Hepatocyte (in vitro differentiated cells): ENCODE measurements at regions not wholly inside any gene's neighbourhood (a gene's known extent, or its start where the extent isn't known, plus 50 kb on each side); places are given as distances from the start of the nearest gene placed in this dataset.

Experiments used
- DNase-seq: peaks from one replicate; pipeline ENCODE4 v3.0.0-alpha.2; 2016; ENCODE audit warnings: low spot score
- H2AFZ ChIP-seq: fragments of 200-600 bp; sonication (generic); 2 replicates; pipeline ENCODE4 v1.6.0; 2016; ENCODE audit warnings: antibody characterized with exemption, mild to moderate bottlenecking
- H3K27ac ChIP-seq: fragments of 200-600 bp; sonication (generic); 2 replicates; pipeline ENCODE4 v1.5.1; 2016; ENCODE audit warnings: mild to moderate bottlenecking
- H3K27me3 ChIP-seq: fragments of 200-600 bp; sonication (generic); 2 replicates; pipeline ENCODE4 v1.6.1; 2016
- H3K36me3 ChIP-seq: fragments of 200-600 bp; sonication (generic); replicated peaks from 2 replicates; pipeline ENCODE4 v1.5.1; 2016; ENCODE audit warnings: low read depth; ENCODE audit not compliant: insufficient read depth
- H3K4me1 ChIP-seq: fragments of 200-600 bp; sonication (generic); 2 replicates; pipeline ENCODE4 v1.5.1; 2016; ENCODE audit warnings: mild to moderate bottlenecking, moderate library complexity; ENCODE audit not compliant: insufficient read depth
- H3K4me2 ChIP-seq: fragments of 200-600 bp; sonication (generic); 2 replicates; pipeline ENCODE4 v1.6.0; 2016
- H3K4me3 ChIP-seq: fragments of 200-600 bp; sonication (generic); 2 replicates; pipeline ENCODE4 v1.5.1; 2016; ENCODE audit warnings: mild to moderate bottlenecking
- H3K79me2 ChIP-seq: fragments of 200-600 bp; sonication (generic); 2 replicates; pipeline ENCODE4 v1.6.0; 2017; ENCODE audit warnings: mild to moderate bottlenecking
- H3K9me2 ChIP-seq: fragments of 200-600 bp; sonication (generic); replicated peaks from 2 replicates; pipeline ENCODE4 v1.6.0; 2017; ENCODE audit warnings: mild to moderate bottlenecking; ENCODE audit not compliant: insufficient read depth
- H3K9me3 ChIP-seq: fragments of 200-600 bp; sonication (generic); 2 replicates; pipeline ENCODE4 v1.5.1; 2016; ENCODE audit warnings: low read depth, mild to moderate bottlenecking
- H4K20me1 ChIP-seq: fragments of 200-600 bp; sonication (generic); 2 replicates; pipeline ENCODE4 v1.6.0; 2016; ENCODE audit warnings: mild to moderate bottlenecking; ENCODE audit not compliant: insufficient read depth, poor library complexity, severe bottlenecking
- CTCF ChIP-seq: fragments of 200-600 bp; sonication (generic); IDR thresholded peaks from 2 replicates; pipeline ENCODE4 v1.5.1; 2016; ENCODE audit warnings: antibody characterized with exemption, mild to moderate bottlenecking; ENCODE audit not compliant: poor library complexity
- EZH2 ChIP-seq: fragments of 200-600 bp; sonication (generic); IDR thresholded peaks from 2 replicates; pipeline ENCODE4 v1.6.1; 2016; ENCODE audit warnings: antibody characterized with exemption, mild to moderate bottlenecking, borderline replicate concordance
- EZH2phosphoT487 ChIP-seq: fragments of 200-600 bp; sonication (generic); IDR thresholded peaks from one replicate; pipeline ENCODE4 v1.6.1; 2018; ENCODE audit warnings: antibody characterized with exemption, mild to moderate bottlenecking, low read depth, moderate library complexity; ENCODE audit not compliant: unreplicated experiment, severe bottlenecking
- WGBS: methylation state at CpG from one replicate; pipeline ENCODE4 v1.1.6; 2016; ENCODE audit warnings: low lambda C conversion rate; ENCODE audit errors: missing lambda C conversion rate; 5-methylcytosine and 5-hydroxymethylcytosine counted together

GRCh38 chr12:28130234-28130624 lies 60.0 kb upstream of the CCDC91 start:
- Histone ChIP-seq H3K4me1 (no peaks in the 10 kb centered on the region), H3K27me3 (no peaks in the 10 kb centered on the region), H3K9me2 (no peaks in the 10 kb centered on the region), H3K9me3 (no peaks in the 10 kb centered on the region), H4K20me1 (no peaks in the 10 kb centered on the region), H2AFZ (no peak overlapping the region), H3K4me3 (no peak overlapping the region), H3K27ac (peak overlapping the region; percentile 40), H3K4me2 (no peak overlapping the region), H3K79me2 (no peaks in the 10 kb centered on the region), H3K36me3 (no peaks in the 10 kb centered on the region)
- DNase-seq = no peak
- TF ChIP-seq CTCF (no peak), EZH2phosphoT487 (no peak), EZH2 (no peak)
- 99% methylated on average over 2 of the region's 2 CpGs for WGBS

- H3K9me2 ChIP-seq = no peaks in the 10 kb centered on the region
- H3K27ac ChIP-seq = peak overlapping the region; percentile 40
- H3K79me2 ChIP-seq = no peaks in the 10 kb centered on the region
- no peak overlapping the region for H3K4me2 ChIP-seq
- 81% methylated on average over 10 of the region's 10 CpGs for WGBS
- H3K27me3 ChIP-seq = no peaks in the 10 kb centered on the region
- no peaks in the 10 kb centered on the region for H4K20me1 ChIP-seq
- H3K36me3 ChIP-seq = no peaks in the 10 kb centered on the region
- H2AFZ ChIP-seq = peak overlapping the region; percentile 6
- DNase-seq = peak; percentile 16
- no peak overlapping the region for H3K4me3 ChIP-seq
- no peaks in the 10 kb centered on the region for H3K9me3 ChIP-seq
- TF ChIP-seq CTCF = no peak
- no peak for TF ChIP-seq EZH2phosphoT487
- no peak for TF ChIP-seq EZH2
- H3K4me1 ChIP-seq = no peaks in the 10 kb centered on the region
These were observed 59.3 kb upstream of the CCDC91 start for GRCh38 chr12:28130625-28131598.

GRCh38 chr12:28132398-28132797 lies 57.9 kb upstream of the CCDC91 start:
- DNase-seq = no peak
- no peak overlapping the region for H3K4me2 ChIP-seq
- H3K4me1 ChIP-seq = no peaks in the 10 kb centered on the region
- no peak overlapping the region for H3K27ac ChIP-seq
- no peaks in the 10 kb centered on the region for H3K27me3 ChIP-seq
- no peaks in the 10 kb centered on the region for H3K36me3 ChIP-seq
- no peak overlapping the region for H2AFZ ChIP-seq
- H3K9me3 ChIP-seq = no peaks in the 10 kb centered on the region
- H3K9me2 ChIP-seq = no peaks in the 10 kb centered on the region
- H3K4me3 ChIP-seq = no peak overlapping the region
- no peaks in the 10 kb centered on the region for H3K79me2 ChIP-seq
- H4K20me1 ChIP-seq = no peaks in the 10 kb centered on the region
- TF ChIP-seq EZH2phosphoT487 = no peak
- no peak for TF ChIP-seq EZH2
- no peak for TF ChIP-seq CTCF
- WGBS = 76% methylated on average over 3 of the region's 3 CpGs
